SK-N-SH (cell line): ENCODE measurements at regions not wholly inside any gene's neighbourhood (a gene's known extent, or its start where the extent isn't known, plus 50 kb on each side); places are given as distances from the start of the nearest gene placed in this dataset.

ENCODE experiments used
- CTCF ChIA-PET: fragments of 300-600, 350-600 bp; formaldehyde crosslinking; extraction: SDS; loops from one replicate; lab custom pipeline; 2021; lab: Yijun Ruan, JAX
- POLR2A ChIA-PET: fragments of 350-600 bp; sonication (Branson Sonifier 250); formaldehyde crosslinking; extraction: SDS; loops from one replicate; lab custom pipeline; 2020; ENCODE audit warnings: antibody characterized with exemption, inconsistent platforms; lab: Yijun Ruan, JAX
- DNase-seq: peaks from one replicate; pipeline ENCODE4 v3.0.0; 2012
- H2AFZ ChIP-seq: fragments of 200-600 bp; sonication (generic); 2 replicates; pipeline ENCODE4 v1.8.1; 2016; ENCODE audit warnings: antibody characterized with exemption, mild to moderate bottlenecking, low read depth
- H3F3A ChIP-seq: fragments of 200-600 bp; sonication (generic); replicated peaks from 2 replicates; pipeline ENCODE3; 2016; ENCODE audit warnings: antibody characterized with exemption, mild to moderate bottlenecking; ENCODE audit not compliant: insufficient read depth
- H3K27ac ChIP-seq, 2 experiments: fragments of 200-500 bp in 1 of 2; fragments of 200-600 bp in 1 of 2; sonication (Bioruptor generic) in 1 of 2; sonication (generic), shearing (Covaris generic) in 1 of 2; 2 replicates each; pipeline versions ENCODE4 v1.5.1 to v1.6.1; 2014 to 2016; ENCODE audit warnings: low read depth in 2 of 2, inconsistent platforms in 1 of 2, low read length in 1 of 2, mild to moderate bottlenecking in 1 of 2, mixed read lengths in 1 of 2
- H3K27me3 ChIP-seq: fragments of 200-600 bp; sonication (generic), shearing (Covaris generic); 2 replicates; pipeline ENCODE4 v1.6.1; 2016; ENCODE audit warnings: mixed run types; ENCODE audit not compliant: insufficient read depth
- H3K36me3 ChIP-seq, 2 experiments: fragments of 200-500 bp in 1 of 2; fragments of 200-600 bp in 1 of 2; sonication (Bioruptor generic) in 1 of 2; sonication (generic) in 1 of 2; replicated peaks in 1 of 2; 2 replicates each; pipeline versions ENCODE3 to v1.5.1; 2014 to 2016; ENCODE audit warnings: low read length in 1 of 2, mild to moderate bottlenecking in 1 of 2; ENCODE audit not compliant: insufficient read depth in 2 of 2, control insufficient read depth in 1 of 2
- H3K4me1 ChIP-seq, 2 experiments: fragments of 200-500 bp in 1 of 2; fragments of 200-600 bp in 1 of 2; sonication (Bioruptor generic) in 1 of 2; sonication (generic), shearing (Covaris generic) in 1 of 2; 2 replicates each; pipeline versions ENCODE4 v1.5.1 to v1.6.1; 2014 to 2016; ENCODE audit warnings: low read depth in 1 of 2, low read length in 1 of 2, mixed run types in 1 of 2; ENCODE audit not compliant: insufficient read depth in 2 of 2, control insufficient read depth in 1 of 2
- H3K4me2 ChIP-seq: fragments of 200-600 bp; sonication (generic), shearing (Covaris generic); 2 replicates; pipeline ENCODE4 v1.6.1; 2017; ENCODE audit warnings: mixed run types
- H3K4me3 ChIP-seq, 2 experiments: fragments of 200-500 bp in 1 of 2; fragments of 200-600 bp in 1 of 2; sonication (Bioruptor generic) in 1 of 2; sonication (generic), shearing (Covaris generic) in 1 of 2; 2 replicates each; pipeline versions ENCODE4 v1.5.1 to v1.8.1; 2014 to 2016; ENCODE audit warnings: low read depth in 2 of 2, inconsistent platforms in 1 of 2, low read length in 1 of 2, mild to moderate bottlenecking in 1 of 2, mixed read lengths in 1 of 2, moderate library complexity in 1 of 2
- H3K79me2 ChIP-seq: fragments of 200-600 bp; sonication (generic); 2 replicates; pipeline ENCODE4 v1.8.1; 2017; ENCODE audit warnings: mild to moderate bottlenecking; ENCODE audit not compliant: insufficient read depth
- H3K9ac ChIP-seq: fragments of 200-600 bp; sonication (generic); 2 replicates; pipeline ENCODE4 v1.6.1; 2017; ENCODE audit warnings: mixed run types
- H3K9me2 ChIP-seq: fragments of 200-600 bp; sonication (generic); 2 replicates; pipeline ENCODE4 v1.6.1; 2017; ENCODE audit warnings: mixed run types
- H3K9me3 ChIP-seq: fragments of 200-600 bp; sonication (generic); 2 replicates; pipeline ENCODE4 v1.6.1; 2017; ENCODE audit warnings: mixed run types, mild to moderate bottlenecking, moderate library complexity
- H4K20me1 ChIP-seq: fragments of 200-600 bp; sonication (generic); 2 replicates; pipeline ENCODE4 v1.6.1; 2017; ENCODE audit warnings: mild to moderate bottlenecking, mixed run types; ENCODE audit not compliant: insufficient read depth
- EP300 ChIP-seq, 2 experiments: IDR thresholded peaks; 2 replicates each; pipeline versions ENCODE4 v1.4.0 to v1.6.1; 2012; ENCODE audit warnings: borderline replicate concordance in 1 of 2, low read depth in 1 of 2, low read length in 1 of 2
- EZH2phosphoT487 ChIP-seq: fragments of 200-600 bp; sonication (generic); IDR thresholded peaks from 2 replicates; pipeline ENCODE4 v1.6.1; 2017; ENCODE audit warnings: low read depth, mixed run types, mild to moderate bottlenecking, antibody characterized with exemption, moderate library complexity, borderline replicate concordance
- FOXJ3 ChIP-seq: sonication (generic); formaldehyde crosslinking; IDR thresholded peaks from 2 replicates; pipeline ENCODE4 v1.5.1; 2020; ENCODE audit warnings: mild to moderate bottlenecking, missing genetic modification reagents
- GATA2 ChIP-seq: sonication (generic); formaldehyde crosslinking; IDR thresholded peaks from 2 replicates; pipeline ENCODE4 v1.5.0; 2020; ENCODE audit warnings: mild to moderate bottlenecking, missing genetic modification reagents
- IRF3 ChIP-seq: fragments of 150-350 bp; IDR thresholded peaks from 2 replicates; pipeline ENCODE4 v1.6.1; 2016; ENCODE audit warnings: mild to moderate bottlenecking, low read depth, low read length
- NFIC ChIP-seq: IDR thresholded peaks from 2 replicates; pipeline ENCODE4 v1.4.0; 2012; ENCODE audit warnings: borderline replicate concordance
- NRF1 ChIP-seq: IDR thresholded peaks from 2 replicates; pipeline ENCODE4 v1.6.1; 2012; ENCODE audit warnings: low read depth, mild to moderate bottlenecking, low read length
- POLR2AphosphoS5 ChIP-seq: IDR thresholded peaks from 2 replicates; pipeline ENCODE4 v1.6.1; 2012; ENCODE audit warnings: low read depth, low read length
- REST ChIP-seq: IDR thresholded peaks from 2 replicates; pipeline ENCODE4 v1.6.1; 2012; ENCODE audit warnings: mild to moderate bottlenecking, low read depth, low read length, moderate library complexity
- TEAD4 ChIP-seq: IDR thresholded peaks from 2 replicates; pipeline ENCODE4 v1.4.0; 2012; ENCODE audit warnings: mild to moderate bottlenecking, borderline replicate concordance; ENCODE audit not compliant: insufficient read depth
- USF2 ChIP-seq: fragments of 150-350 bp; IDR thresholded peaks from 2 replicates; pipeline ENCODE4 v1.6.1; 2017; ENCODE audit warnings: antibody characterized with exemption, low read length, low read depth, borderline replicate concordance
- YY1 ChIP-seq: IDR thresholded peaks from 2 replicates; pipeline ENCODE4 v1.4.0; 2012; ENCODE audit warnings: low read depth, mild to moderate bottlenecking
- WGBS: methylation state at CpG from one replicate; pipeline ENCODE4 v1.1.6; 2017; ENCODE audit warnings: low lambda C conversion rate; 5-methylcytosine and 5-hydroxymethylcytosine counted together

GRCh38 chr6:37580176-37580955 lies 80.7 kb upstream of the CCDC167 start:
- POLR2A ChIA-PET = no interaction called here
- H3F3A ChIP-seq = no peaks in the 10 kb centered on the region
- H3K4me2 ChIP-seq = no peak overlapping the region
- DNase-seq = no peak
- H3K36me3 ChIP-seq = no peaks in the 10 kb centered on the region
- no peak overlapping the region for H2AFZ ChIP-seq
- H3K9ac ChIP-seq = no peak overlapping the region
- no peak overlapping the region for H3K27ac ChIP-seq
- H4K20me1 ChIP-seq = no peaks in the 10 kb centered on the region
- WGBS = 86% methylated on average over 6 of the region's 11 CpGs
- peaks cover 0 to 12% of the 10 kb centered on the region in 2 experiments; a peak in 1 of 4 replicates for H3K4me1 ChIP-seq
- H3K9me2 ChIP-seq = no peaks in the 10 kb centered on the region
- CTCF ChIA-PET = interaction anchor here (0.6 to 2.8 kb wide), 6 partner anchors 10 to 1043 kb away, joined by 3 to 9 read pairs (median 4); no protein-coding TSS in a partner anchor
- H3K79me2 ChIP-seq = no peaks in the 10 kb centered on the region
- no peaks in the 10 kb centered on the region for H3K9me3 ChIP-seq
- TF ChIP-seq GATA2 (CRISPR knock-in tag) = no peak
- TF ChIP-seq USF2 = no peak
- no peaks in the 10 kb centered on the region for H3K27me3 ChIP-seq
- no peak overlapping the region for H3K4me3 ChIP-seq

GRCh38 chr6:37579444-37580067 lies 79.9 kb upstream of the CCDC167 start:
- Histone ChIP-seq H3K79me2 (no peaks in the 10 kb centered on the region), H3K4me3 (no peak overlapping the region), H3K9me3 (no peaks in the 10 kb centered on the region), H3K27me3 (no peaks in the 10 kb centered on the region), H3K36me3 (no peaks in the 10 kb centered on the region), H3K4me1 (peaks cover 0 to 14% of the 10 kb centered on the region in 2 experiments; a peak in 1 of 4 replicates), H3K9ac (no peak overlapping the region), H3F3A (no peaks in the 10 kb centered on the region), H2AFZ (no peak overlapping the region), H3K27ac (no peak overlapping the region), H4K20me1 (no peaks in the 10 kb centered on the region), H3K4me2 (no peak overlapping the region), H3K9me2 (no peaks in the 10 kb centered on the region)
- TF ChIP-seq EZH2phosphoT487 (no peak), TEAD4 (no peak), EP300 (IDR thresholded peaks at IDR 0.05; ENCODE audit: borderline replicate concordance in 1 of 2, low read depth in 1 of 2, low read length in 1 of 2) (no peak), IRF3 (no peak), POLR2AphosphoS5 (no peak), NRF1 (no peak), YY1 (no peak), NFIC (no peak), REST (no peak), FOXJ3 (CRISPR knock-in tag) (no peak)
- POLR2A ChIA-PET = no interaction called here
- WGBS = 85% methylated on average over 7 of the region's 7 CpGs
- DNase-seq = no peak
- CTCF ChIA-PET = interaction anchor here (0.6 to 2.8 kb wide), 5 partner anchors 9 to 1044 kb away, joined by 3 to 9 read pairs (median 4); no protein-coding TSS in a partner anchor
